Esophagus squamous epithelium (tissue), 4 donors: ENCODE measurements at regions not wholly inside any gene's neighbourhood (a gene's known extent, or its start where the extent isn't known, plus 50 kb on each side); places are given as distances from the start of the nearest gene placed in this dataset.

Experiments
- POLR2A ChIP-seq, 4 donors: fragments of 450-650 bp; IDR thresholded peaks; one replicate each; pipeline ENCODE4 v1.6.1; 2017; ENCODE audit warnings: antibody characterized with exemption in 4 of 4, mild to moderate bottlenecking in 4 of 4, moderate library complexity in 3 of 4
- TF ChIP-seq, protein P1 (sequence below), 6 experiments: fragments of 450-650 bp in 4 of 6; fragments of 200-600 bp in 2 of 6; sonication (generic) in 2 of 6; IDR thresholded peaks; one replicate each; pipeline ENCODE4 v1.5.1; 2016 to 2019; ENCODE audit warnings: antibody characterized with exemption in 6 of 6, mild to moderate bottlenecking in 4 of 6, moderate library complexity in 4 of 6

DNA sequence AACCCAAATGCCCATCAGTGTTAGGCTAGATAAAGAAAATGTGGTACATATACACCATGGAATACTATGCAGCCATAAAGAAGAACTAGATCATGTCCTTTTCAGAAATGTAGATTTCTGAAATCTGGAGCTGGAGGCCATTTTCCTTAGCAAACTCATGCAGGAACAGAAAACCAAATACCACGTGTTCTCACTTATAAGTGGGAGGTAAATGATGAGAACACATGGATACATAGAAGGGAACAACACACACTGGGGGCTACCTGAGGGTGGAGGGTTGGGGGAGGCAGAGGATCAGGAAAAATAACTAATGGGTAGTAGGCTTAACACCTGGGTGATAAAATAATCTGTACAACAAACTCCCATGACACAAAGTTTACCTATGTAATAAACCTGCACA lies 153.5 kb upstream of the PRNP start:
- TF ChIP-seq, protein P1, sequence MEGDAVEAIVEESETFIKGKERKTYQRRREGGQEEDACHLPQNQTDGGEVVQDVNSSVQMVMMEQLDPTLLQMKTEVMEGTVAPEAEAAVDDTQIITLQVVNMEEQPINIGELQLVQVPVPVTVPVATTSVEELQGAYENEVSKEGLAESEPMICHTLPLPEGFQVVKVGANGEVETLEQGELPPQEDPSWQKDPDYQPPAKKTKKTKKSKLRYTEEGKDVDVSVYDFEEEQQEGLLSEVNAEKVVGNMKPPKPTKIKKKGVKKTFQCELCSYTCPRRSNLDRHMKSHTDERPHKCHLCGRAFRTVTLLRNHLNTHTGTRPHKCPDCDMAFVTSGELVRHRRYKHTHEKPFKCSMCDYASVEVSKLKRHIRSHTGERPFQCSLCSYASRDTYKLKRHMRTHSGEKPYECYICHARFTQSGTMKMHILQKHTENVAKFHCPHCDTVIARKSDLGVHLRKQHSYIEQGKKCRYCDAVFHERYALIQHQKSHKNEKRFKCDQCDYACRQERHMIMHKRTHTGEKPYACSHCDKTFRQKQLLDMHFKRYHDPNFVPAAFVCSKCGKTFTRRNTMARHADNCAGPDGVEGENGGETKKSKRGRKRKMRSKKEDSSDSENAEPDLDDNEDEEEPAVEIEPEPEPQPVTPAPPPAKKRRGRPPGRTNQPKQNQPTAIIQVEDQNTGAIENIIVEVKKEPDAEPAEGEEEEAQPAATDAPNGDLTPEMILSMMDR (IDR thresholded peaks at IDR 0.05) = no peak
- TF ChIP-seq POLR2A (IDR thresholded peaks at IDR 0.05) = no peak
